ENCODE measurements at regions not wholly inside any gene's neighbourhood (a gene's known extent, or its start where the extent isn't known, plus 50 kb on each side); places are given as distances from the start of the nearest gene placed in this dataset.

- Histone ChIP-seq H3K27me3 (ENCODE audit: insufficient read depth) (no peaks in the 10 kb centered on the region), H3K4me2 (no peak overlapping the region), H3K4me3 (no peak overlapping the region), H3K79me2 (replicated peaks; ENCODE audit: insufficient read depth) (no peaks in the 10 kb centered on the region), H2AFZ (no peak overlapping the region), H3K27ac (ENCODE audit: low read depth) (no peak overlapping the region), H3K9me2 (ENCODE audit: insufficient read depth) (no peaks in the 10 kb centered on the region), H3F3A (replicated peaks; ENCODE audit: low read depth) (no peaks in the 10 kb centered on the region), H4K20me1 (replicated peaks; ENCODE audit: insufficient read depth) (no peaks in the 10 kb centered on the region), H3K4me1 (ENCODE audit: insufficient read depth) (peaks cover 42% of the 10 kb centered on the region), H3K36me3 (ENCODE audit: insufficient read depth) (no peaks in the 10 kb centered on the region)
- Mint-ChIP-seq H3K4me3 (no peak overlapping the region), H3K9me3 (peaks cover 4% of the 10 kb centered on the region; the same call in 1 of the 3 replicates), H3K27ac (no peak overlapping the region; the same call in 1 of the 2 replicates), H3K36me3 (ENCODE audit: low read depth) (no peaks in the 10 kb centered on the region), H3K4me1 (peaks cover 33% of the 10 kb centered on the region), H3K27me3 (ENCODE audit: insufficient read depth, low read depth, poor library complexity) (no peaks in the 10 kb centered on the region)
- ATAC-seq (no peak), DNase-seq (ENCODE audit: low spot score) (no peak)
- TF ChIP-seq ZNF114 (CRISPR knock-in tag; IDR thresholded peaks at IDR 0.05) (no peak), CREB1 (CRISPR knock-in tag; IDR thresholded peaks at IDR 0.05; ENCODE audit: low read depth) (no peak), STAT1 (IDR thresholded peaks at IDR 0.05; ENCODE audit: unreplicated experiment) (no peak), REST (IDR thresholded peaks at IDR 0.05; ENCODE audit: unreplicated experiment) (no peak), ZNF462 (CRISPR knock-in tag; IDR thresholded peaks at IDR 0.05) (no peak), ZNF331 (CRISPR knock-in tag; IDR thresholded peaks at IDR 0.05; ENCODE audit: low read depth) (no peak)
Measured at GRCh38 chr2:107694667-107695066, 132.0 kb upstream of the RGPD4 start.
